ENCODE measurements at regions not wholly inside any gene's neighbourhood (a gene's known extent, or its start where the extent isn't known, plus 50 kb on each side); places are given as distances from the start of the nearest gene placed in this dataset.
A peak's percentile ranks its signal among the peaks of the same experiment; 100 is the strongest.

DNA sequence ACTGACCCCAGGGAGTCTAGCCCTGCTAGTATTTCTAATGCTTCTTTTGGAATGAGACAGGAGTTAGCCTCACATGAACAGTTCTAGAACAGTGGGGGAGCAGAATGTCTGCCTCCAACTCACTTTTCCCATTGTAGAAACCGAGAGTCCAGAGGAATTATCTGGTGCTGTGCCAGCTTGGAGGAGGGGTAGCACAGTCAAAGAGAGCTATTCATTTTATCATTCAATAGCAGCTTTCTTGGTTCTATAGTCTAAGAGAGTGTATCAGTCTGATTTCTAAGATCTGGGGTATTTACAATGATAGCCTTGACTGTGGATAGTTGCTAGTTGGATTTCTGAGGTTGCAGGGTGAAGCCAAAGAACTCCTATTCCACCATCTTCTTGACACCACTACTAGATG is 448.2 kb downstream of the RFPL4B start:
- TF ChIP-seq, protein P1, sequence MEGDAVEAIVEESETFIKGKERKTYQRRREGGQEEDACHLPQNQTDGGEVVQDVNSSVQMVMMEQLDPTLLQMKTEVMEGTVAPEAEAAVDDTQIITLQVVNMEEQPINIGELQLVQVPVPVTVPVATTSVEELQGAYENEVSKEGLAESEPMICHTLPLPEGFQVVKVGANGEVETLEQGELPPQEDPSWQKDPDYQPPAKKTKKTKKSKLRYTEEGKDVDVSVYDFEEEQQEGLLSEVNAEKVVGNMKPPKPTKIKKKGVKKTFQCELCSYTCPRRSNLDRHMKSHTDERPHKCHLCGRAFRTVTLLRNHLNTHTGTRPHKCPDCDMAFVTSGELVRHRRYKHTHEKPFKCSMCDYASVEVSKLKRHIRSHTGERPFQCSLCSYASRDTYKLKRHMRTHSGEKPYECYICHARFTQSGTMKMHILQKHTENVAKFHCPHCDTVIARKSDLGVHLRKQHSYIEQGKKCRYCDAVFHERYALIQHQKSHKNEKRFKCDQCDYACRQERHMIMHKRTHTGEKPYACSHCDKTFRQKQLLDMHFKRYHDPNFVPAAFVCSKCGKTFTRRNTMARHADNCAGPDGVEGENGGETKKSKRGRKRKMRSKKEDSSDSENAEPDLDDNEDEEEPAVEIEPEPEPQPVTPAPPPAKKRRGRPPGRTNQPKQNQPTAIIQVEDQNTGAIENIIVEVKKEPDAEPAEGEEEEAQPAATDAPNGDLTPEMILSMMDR (IDR thresholded peaks at IDR 0.05; ENCODE audit: low read depth, low read length, missing control alignments): no peak
- DNase-seq (ENCODE audit: extremely low read depth, low read depth): no peak

DNA sequence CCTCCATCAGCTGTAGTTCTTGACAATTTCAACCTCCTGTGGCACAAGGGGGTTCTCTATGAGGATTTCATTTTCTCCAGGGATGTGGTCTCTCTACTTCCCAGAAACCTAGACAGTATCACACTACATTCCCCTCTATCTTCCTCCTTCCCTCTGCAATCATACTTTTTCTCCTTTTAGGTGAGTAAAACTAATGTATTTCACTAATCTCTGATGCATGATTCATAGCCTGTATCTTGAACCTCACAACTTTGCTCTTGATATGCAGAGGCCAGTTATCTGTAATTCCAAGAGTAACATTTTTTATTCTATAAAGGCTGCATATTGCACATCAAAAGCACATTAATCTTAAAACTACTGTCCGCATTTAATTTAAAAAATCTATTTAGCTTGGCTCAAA is 449.6 kb downstream of the RFPL4B start:
- DNase-seq (ENCODE audit: extremely low read depth, low read depth): no peak
- H3K4me3 ChIP-seq (replicated peaks; ENCODE audit: low read depth, low read length): no peak overlapping the region
- TF ChIP-seq, protein P1 (IDR thresholded peaks at IDR 0.05; ENCODE audit: low read depth, low read length, missing control alignments): no peak

More for the DNA sequence above, 448.2 kb downstream of the RFPL4B start:
- H3K4me3 ChIP-seq (replicated peaks; ENCODE audit: low read depth, low read length): no peak overlapping the region

GRCh38 chr6:112799889-112800288 is 452.8 kb downstream of the RFPL4B start:
- TF ChIP-seq, protein P1 (IDR thresholded peaks at IDR 0.05; ENCODE audit: low read depth, low read length, missing control alignments): no peak
- no peak overlapping the region for H3K4me3 ChIP-seq (replicated peaks; ENCODE audit: low read depth, low read length)
- DNase-seq (ENCODE audit: extremely low read depth, low read depth): no peak

- DNase-seq (ENCODE audit: extremely low read depth, low read depth): no peak
- TF ChIP-seq, protein P1 (IDR thresholded peaks at IDR 0.05; ENCODE audit: low read depth, low read length, missing control alignments): no peak
- H3K4me3 ChIP-seq (replicated peaks; ENCODE audit: low read depth, low read length): no peak overlapping the region
Observed at GRCh38 chr6:112800439-112800838, 453.3 kb downstream of the RFPL4B start.

GRCh38 chr6:112800916-112801315 is 453.8 kb downstream of the RFPL4B start:
- H3K4me3 ChIP-seq (replicated peaks; ENCODE audit: low read depth, low read length): no peak overlapping the region
- no peak for DNase-seq (ENCODE audit: extremely low read depth, low read depth)
- TF ChIP-seq, protein P1 (IDR thresholded peaks at IDR 0.05; ENCODE audit: low read depth, low read length, missing control alignments): no peak

- DNase-seq (ENCODE audit: extremely low read depth, low read depth): no peak
- no peak overlapping the region for H3K4me3 ChIP-seq (replicated peaks; ENCODE audit: low read depth, low read length)
- TF ChIP-seq, protein P1 (IDR thresholded peaks at IDR 0.05; ENCODE audit: low read depth, low read length, missing control alignments): no peak
Observed at GRCh38 chr6:112801468-112802080, 454.4 kb downstream of the RFPL4B start.

- H3K4me3 ChIP-seq (replicated peaks; ENCODE audit: low read depth, low read length): no peak overlapping the region
- DNase-seq (ENCODE audit: extremely low read depth, low read depth): peak; percentile 88
- TF ChIP-seq, protein P1 (IDR thresholded peaks at IDR 0.05; ENCODE audit: low read depth, low read length, missing control alignments): no peak
Observed at GRCh38 chr6:112802144-112802543, 455.0 kb downstream of the RFPL4B start.
